ENCODE measurements at regions not wholly inside any gene's neighbourhood (a gene's known extent, or its start where the extent isn't known, plus 50 kb on each side); places are given as distances from the start of the nearest gene placed in this dataset.
"Not testable (repeated sequence)": the region's sequence is repeated elsewhere in the genome, so short reads cannot be mapped to it uniquely, and the experiment has no call there.

DNA sequence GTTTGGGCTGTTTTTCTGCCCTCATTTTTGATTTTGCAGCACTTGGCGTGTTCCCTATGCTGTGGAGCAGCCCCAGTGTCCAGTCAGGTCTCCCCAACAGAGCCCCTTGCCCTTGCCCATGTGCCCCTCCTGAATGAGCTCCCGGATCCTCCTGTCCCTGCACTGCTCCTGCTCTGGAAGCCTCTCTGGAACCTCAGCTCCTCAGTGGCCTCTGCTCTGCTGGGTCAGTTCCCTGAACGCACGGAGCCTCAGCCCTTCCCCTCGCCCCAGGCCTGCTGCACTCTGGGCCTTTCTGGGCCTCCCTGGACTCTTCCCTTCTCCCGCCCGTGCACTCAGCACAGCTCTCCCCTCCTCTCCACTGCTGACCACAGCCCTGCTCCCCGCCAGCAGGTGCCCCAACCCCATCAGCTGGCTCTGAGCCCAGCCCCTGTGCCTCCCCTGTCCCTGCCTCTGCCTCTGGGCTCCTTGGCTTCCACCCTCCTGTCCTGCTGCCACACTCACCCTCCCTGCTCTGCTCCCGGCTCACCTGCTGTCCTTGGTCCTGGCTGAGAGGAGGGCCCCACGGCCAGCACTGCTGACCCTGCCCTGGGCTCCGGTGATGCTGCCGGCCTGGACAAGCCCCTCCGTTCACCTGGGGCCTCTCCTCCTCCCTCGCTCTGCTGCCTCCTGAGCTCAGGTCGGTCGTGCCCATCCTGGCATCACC is 220.6 kb downstream of the TMEM121 start:
- H3K4me2 ChIP-seq (ENCODE audit: insufficient read depth, low read length); FAIRE-seq; H3K9me1 ChIP-seq (replicated peaks; ENCODE audit: control insufficient read depth, extremely low read depth, insufficient read depth, low read length); H3K4me3 ChIP-seq (replicated peaks in 1 of 3; ENCODE audit: insufficient read depth in 1 of 3, low read depth in 1 of 3, low read length in 3 of 3); H2AFZ ChIP-seq (ENCODE audit: low read depth, low read length); DNase-seq (ENCODE audit: low read depth, low spot score); H3K4me1 ChIP-seq (ENCODE audit: control insufficient read depth, extremely low read depth, insufficient read depth, low read length); H3K79me2 ChIP-seq (ENCODE audit: control insufficient read depth, insufficient read depth, low read length); H3K9ac ChIP-seq (replicated peaks; ENCODE audit: extremely low read depth, insufficient read depth, low read length); CTCF ChIA-PET; H4K20me1 ChIP-seq (replicated peaks; ENCODE audit: control insufficient read depth, extremely low read depth, insufficient read depth, low read length); H3K27me3 ChIP-seq (ENCODE audit: control insufficient read depth in 2 of 2, insufficient read depth in 2 of 2, low read length in 2 of 2); dilution Hi-C loops (cut with MboI; ENCODE audit: extremely low pct_ligation_motif_present, low sequenced_read_pairs); BruUV-seq (replicated peaks); H3K9me3 ChIP-seq (replicated peaks; ENCODE audit: control insufficient read depth, insufficient read depth, low read length); H3K36me3 ChIP-seq (ENCODE audit: control insufficient read depth in 2 of 2, extremely low read depth in 1 of 2, insufficient read depth in 2 of 2, low read length in 2 of 2); POLR2A ChIA-PET; H3K27ac ChIP-seq (ENCODE audit: insufficient read depth, low read depth, low read length); intact Hi-C loops (cut with micrococcal nuclease): not testable (repeated sequence)

DNA sequence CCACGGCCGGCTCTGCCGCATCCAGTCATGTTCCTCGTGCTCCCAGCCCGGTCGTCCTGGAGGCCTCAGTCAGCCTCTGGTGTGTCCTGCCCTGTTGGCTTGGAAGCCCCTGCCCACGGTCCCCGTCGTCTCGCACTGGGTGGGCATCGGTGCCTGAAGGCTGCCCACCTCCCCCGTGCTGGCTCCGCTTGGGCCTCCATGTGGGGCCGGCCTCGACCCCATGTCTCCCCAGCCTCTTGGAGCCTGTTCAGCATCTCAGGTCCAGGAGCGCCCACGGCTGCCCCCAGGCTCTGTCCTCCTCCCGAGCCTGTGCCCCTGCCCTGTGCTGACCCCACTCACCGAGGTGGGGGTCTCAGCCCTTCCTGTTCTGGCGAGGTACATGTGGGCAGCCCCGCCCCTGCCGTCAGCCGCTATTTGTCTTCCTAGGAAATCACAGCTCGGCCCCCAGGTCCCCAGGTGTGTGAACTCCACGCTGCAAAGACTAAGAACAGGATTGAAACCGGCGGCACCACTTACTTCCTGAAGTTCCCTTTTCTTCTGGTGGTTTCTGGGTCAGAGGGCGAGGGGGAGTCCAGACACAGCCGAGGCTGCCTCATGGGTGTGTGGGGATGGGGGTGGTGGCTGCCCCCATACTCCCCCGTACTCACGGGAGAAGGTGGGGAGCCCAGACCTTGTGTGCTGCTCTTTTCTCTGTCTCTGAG is 221.3 kb downstream of the TMEM121 start:
- H4K20me1 ChIP-seq (replicated peaks; ENCODE audit: control insufficient read depth, extremely low read depth, insufficient read depth, low read length); FAIRE-seq; H3K27me3 ChIP-seq (ENCODE audit: control insufficient read depth in 2 of 2, insufficient read depth in 2 of 2, low read length in 2 of 2); H3K4me2 ChIP-seq (ENCODE audit: insufficient read depth, low read length); dilution Hi-C loops (cut with MboI; ENCODE audit: extremely low pct_ligation_motif_present, low sequenced_read_pairs); H2AFZ ChIP-seq (ENCODE audit: low read depth, low read length); intact Hi-C loops (cut with micrococcal nuclease); H3K9me3 ChIP-seq (replicated peaks; ENCODE audit: control insufficient read depth, insufficient read depth, low read length); H3K36me3 ChIP-seq (ENCODE audit: control insufficient read depth in 2 of 2, extremely low read depth in 1 of 2, insufficient read depth in 2 of 2, low read length in 2 of 2); H3K4me3 ChIP-seq (replicated peaks in 1 of 3; ENCODE audit: insufficient read depth in 1 of 3, low read depth in 1 of 3, low read length in 3 of 3); H3K9ac ChIP-seq (replicated peaks; ENCODE audit: extremely low read depth, insufficient read depth, low read length); POLR2A ChIA-PET; H3K4me1 ChIP-seq (ENCODE audit: control insufficient read depth, extremely low read depth, insufficient read depth, low read length); H3K9me1 ChIP-seq (replicated peaks; ENCODE audit: control insufficient read depth, extremely low read depth, insufficient read depth, low read length); DNase-seq (ENCODE audit: low read depth, low spot score); BruUV-seq (replicated peaks); H3K79me2 ChIP-seq (ENCODE audit: control insufficient read depth, insufficient read depth, low read length); CTCF ChIA-PET; H3K27ac ChIP-seq (ENCODE audit: insufficient read depth, low read depth, low read length): not testable (repeated sequence)

Measured in endothelial cell of umbilical vein (primary cell).